ENCODE measurements at regions not wholly inside any gene's neighbourhood (a gene's known extent, or its start where the extent isn't known, plus 50 kb on each side); places are given as distances from the start of the nearest gene placed in this dataset.

DNA sequence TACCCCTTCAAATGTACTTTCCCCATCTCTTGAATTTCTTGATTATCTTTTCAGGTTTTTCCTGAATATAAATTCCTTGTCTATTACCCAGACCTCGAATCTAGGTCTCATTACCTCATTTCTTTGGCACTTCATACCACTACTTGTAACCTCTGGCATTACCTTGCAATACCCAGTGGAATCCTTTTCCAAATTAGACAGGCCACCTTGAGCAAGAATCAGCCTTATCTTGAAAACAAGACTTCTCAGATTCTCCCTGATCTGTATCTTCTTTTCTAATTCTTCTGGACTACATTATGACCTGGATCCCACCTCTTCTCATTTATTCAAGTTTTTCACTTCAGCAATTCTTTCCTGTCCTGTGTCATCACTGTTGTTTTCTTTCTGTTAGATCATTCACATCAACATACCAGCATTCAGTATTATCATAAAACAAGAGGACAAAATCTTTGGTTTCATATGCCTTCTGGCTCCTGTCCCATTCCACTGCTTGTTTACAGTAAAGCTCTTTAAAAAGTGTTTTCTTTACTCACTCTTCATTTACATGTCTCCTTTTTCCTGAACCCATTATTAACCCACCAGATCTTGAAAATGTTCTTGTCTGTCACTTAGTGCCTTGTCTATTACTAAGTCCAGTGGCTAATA lies 275.6 kb upstream of the HS3ST1 start:
- TF ChIP-seq, protein P1, sequence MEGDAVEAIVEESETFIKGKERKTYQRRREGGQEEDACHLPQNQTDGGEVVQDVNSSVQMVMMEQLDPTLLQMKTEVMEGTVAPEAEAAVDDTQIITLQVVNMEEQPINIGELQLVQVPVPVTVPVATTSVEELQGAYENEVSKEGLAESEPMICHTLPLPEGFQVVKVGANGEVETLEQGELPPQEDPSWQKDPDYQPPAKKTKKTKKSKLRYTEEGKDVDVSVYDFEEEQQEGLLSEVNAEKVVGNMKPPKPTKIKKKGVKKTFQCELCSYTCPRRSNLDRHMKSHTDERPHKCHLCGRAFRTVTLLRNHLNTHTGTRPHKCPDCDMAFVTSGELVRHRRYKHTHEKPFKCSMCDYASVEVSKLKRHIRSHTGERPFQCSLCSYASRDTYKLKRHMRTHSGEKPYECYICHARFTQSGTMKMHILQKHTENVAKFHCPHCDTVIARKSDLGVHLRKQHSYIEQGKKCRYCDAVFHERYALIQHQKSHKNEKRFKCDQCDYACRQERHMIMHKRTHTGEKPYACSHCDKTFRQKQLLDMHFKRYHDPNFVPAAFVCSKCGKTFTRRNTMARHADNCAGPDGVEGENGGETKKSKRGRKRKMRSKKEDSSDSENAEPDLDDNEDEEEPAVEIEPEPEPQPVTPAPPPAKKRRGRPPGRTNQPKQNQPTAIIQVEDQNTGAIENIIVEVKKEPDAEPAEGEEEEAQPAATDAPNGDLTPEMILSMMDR (optimal IDR thresholded peaks at IDR 0.05 in 1 of 3, IDR thresholded peaks at IDR 0.05 in 1 of 3, conservative IDR thresholded peaks at IDR 0.05 in 1 of 3; ENCODE audit: extremely low read depth in 1 of 3, insufficient read depth in 2 of 3, low read length in 3 of 3), result no peak
- TF ChIP-seq EZH2 (IDR thresholded peaks at IDR 0.05; ENCODE audit: low read length), result no peak
- Histone ChIP-seq H3K9ac (ENCODE audit: control insufficient read depth, extremely low read depth, insufficient read depth, low read length) (no peak overlapping the region), H3K9me1 (ENCODE audit: control insufficient read depth, extremely low read depth, insufficient read depth, low read length) (no peaks in the 10 kb centered on the region), H3K4me2 (ENCODE audit: control insufficient read depth, extremely low read depth, insufficient read depth, low read depth, low read length) (no peak overlapping the region), H3K4me3 (ENCODE audit: control insufficient read depth in 2 of 3, extremely low read depth in 1 of 3, insufficient read depth in 2 of 3, low read depth in 1 of 3, low read length in 3 of 3) (no peak overlapping the region), H4K20me1 (ENCODE audit: control insufficient read depth, extremely low read depth, insufficient read depth, low read length) (no peaks in the 10 kb centered on the region), H3K36me3 (ENCODE audit: control insufficient read depth in 2 of 2, extremely low read depth in 1 of 2, insufficient read depth in 2 of 2, low read length in 2 of 2) (no peaks in the 10 kb centered on the region), H3K4me1 (ENCODE audit: control insufficient read depth, extremely low read depth, insufficient read depth, low read length) (peaks cover 53% of the 10 kb centered on the region), H3K9me3 (ENCODE audit: control insufficient read depth, low read depth, low read length) (no peaks in the 10 kb centered on the region), H2AFZ (ENCODE audit: control insufficient read depth, low read length) (no peak overlapping the region), H3K27me3 (ENCODE audit: control insufficient read depth, extremely low read depth, insufficient read depth, low read length) (no peaks in the 10 kb centered on the region), H3K27ac (ENCODE audit: control insufficient read depth, insufficient read depth, low read length) (no peak overlapping the region), H3K79me2 (ENCODE audit: control insufficient read depth, insufficient read depth, low read length) (no peaks in the 10 kb centered on the region)
- FAIRE-seq (peak; percentile 71), DNase-seq (ENCODE audit: low read depth, low spot score) (no peak)
- dilution Hi-C loops (cut with MboI; ENCODE audit: extremely low pct_ligation_motif_present, low sequenced_read_pairs), result no loop called here

DNA sequence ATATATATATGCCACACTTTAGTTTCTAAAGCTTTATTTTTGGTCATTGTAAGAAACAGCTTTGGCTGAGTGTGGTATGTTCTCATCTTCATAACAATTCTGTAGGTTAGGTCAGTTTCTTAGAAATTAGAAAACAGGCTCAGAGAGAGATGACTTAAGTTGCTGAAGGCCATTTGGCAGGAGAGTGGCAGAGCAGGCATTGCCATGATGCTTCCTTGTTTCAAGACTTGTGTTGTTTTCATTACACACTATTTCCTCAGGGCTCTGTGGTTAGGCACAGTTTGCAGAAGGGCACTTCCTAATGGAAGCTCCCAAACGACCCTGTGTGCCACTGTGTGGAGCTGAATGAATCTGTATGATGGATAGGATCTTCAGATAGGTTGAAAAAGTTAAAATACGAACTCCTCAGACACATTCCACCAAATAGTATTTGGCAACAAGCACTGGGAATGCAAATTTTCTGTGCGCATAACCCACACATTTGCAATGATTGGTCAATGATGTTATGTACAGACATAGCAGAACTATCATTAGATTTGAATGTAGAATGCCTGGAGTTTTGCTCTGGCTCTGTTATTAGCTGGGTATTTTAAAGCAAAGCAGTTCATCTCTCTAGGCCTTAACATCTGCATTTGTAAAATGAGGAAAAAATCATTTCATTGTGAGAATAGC lies 274.3 kb upstream of the HS3ST1 start:
- Histone ChIP-seq H3K4me3 (ENCODE audit: control insufficient read depth in 2 of 3, extremely low read depth in 1 of 3, insufficient read depth in 2 of 3, low read depth in 1 of 3, low read length in 3 of 3) (no peak overlapping the region), H3K4me1 (ENCODE audit: control insufficient read depth, extremely low read depth, insufficient read depth, low read length) (peaks cover 65% of the 10 kb centered on the region), H3K4me2 (ENCODE audit: control insufficient read depth, extremely low read depth, insufficient read depth, low read depth, low read length) (peak overlapping the region; percentile 6), H4K20me1 (ENCODE audit: control insufficient read depth, extremely low read depth, insufficient read depth, low read length) (no peaks in the 10 kb centered on the region), H3K9me1 (ENCODE audit: control insufficient read depth, extremely low read depth, insufficient read depth, low read length) (no peaks in the 10 kb centered on the region), H3K27me3 (ENCODE audit: control insufficient read depth, extremely low read depth, insufficient read depth, low read length) (no peaks in the 10 kb centered on the region), H3K9ac (ENCODE audit: control insufficient read depth, extremely low read depth, insufficient read depth, low read length) (no peak overlapping the region), H3K36me3 (ENCODE audit: control insufficient read depth in 2 of 2, extremely low read depth in 1 of 2, insufficient read depth in 2 of 2, low read length in 2 of 2) (no peaks in the 10 kb centered on the region), H3K79me2 (ENCODE audit: control insufficient read depth, insufficient read depth, low read length) (no peaks in the 10 kb centered on the region), H3K9me3 (ENCODE audit: control insufficient read depth, low read depth, low read length) (no peaks in the 10 kb centered on the region), H2AFZ (ENCODE audit: control insufficient read depth, low read length) (peak overlapping the region; percentile 20), H3K27ac (ENCODE audit: control insufficient read depth, insufficient read depth, low read length) (peak overlapping the region; percentile 0)
- TF ChIP-seq EZH2 (IDR thresholded peaks at IDR 0.05; ENCODE audit: low read length), result no peak
- TF ChIP-seq, protein P1 (optimal IDR thresholded peaks at IDR 0.05 in 1 of 3, IDR thresholded peaks at IDR 0.05 in 1 of 3, conservative IDR thresholded peaks at IDR 0.05 in 1 of 3; ENCODE audit: extremely low read depth in 1 of 3, insufficient read depth in 2 of 3, low read length in 3 of 3), result no peak
- FAIRE-seq (peak; percentile 88), DNase-seq (ENCODE audit: low read depth, low spot score) (peak; percentile 28)
- dilution Hi-C loops (cut with MboI; ENCODE audit: extremely low pct_ligation_motif_present, low sequenced_read_pairs), result no loop called here

Data from keratinocyte (primary cell).